NCI-H748 (cell line): ENCODE measurements at regions not wholly inside any gene's neighbourhood (a gene's known extent, or its start where the extent isn't known, plus 50 kb on each side); places are given as distances from the start of the nearest gene placed in this dataset.
A peak's percentile ranks its signal among the peaks of the same experiment; 100 is the strongest.

Source experiments
- DNase-seq: peaks from one replicate; lab custom pipeline; 2025; ENCODE audit not compliant: unreplicated experiment; lab: John Stamatoyannopoulos, UW

DNA sequence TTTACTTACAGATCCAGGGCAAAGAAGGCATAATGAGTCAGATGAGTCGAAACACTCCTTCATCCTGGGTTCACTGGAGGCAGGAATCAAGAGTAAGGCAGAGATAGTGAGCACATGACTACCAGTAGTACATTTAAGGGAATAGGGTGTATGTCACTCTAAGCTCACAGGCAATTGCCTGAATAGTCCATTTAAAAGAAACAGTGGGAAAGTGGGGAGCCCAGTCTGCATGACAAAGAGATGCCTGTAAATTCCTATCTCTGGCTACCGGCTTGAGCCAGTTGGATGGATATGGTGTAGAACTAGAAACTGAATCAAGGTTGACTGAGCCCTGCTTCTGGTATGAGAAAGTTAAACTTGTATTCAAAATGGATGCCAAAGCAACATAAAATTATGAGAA lies 861.5 kb upstream of the ZWINT start:
- DNase-seq: no peak

DNA sequence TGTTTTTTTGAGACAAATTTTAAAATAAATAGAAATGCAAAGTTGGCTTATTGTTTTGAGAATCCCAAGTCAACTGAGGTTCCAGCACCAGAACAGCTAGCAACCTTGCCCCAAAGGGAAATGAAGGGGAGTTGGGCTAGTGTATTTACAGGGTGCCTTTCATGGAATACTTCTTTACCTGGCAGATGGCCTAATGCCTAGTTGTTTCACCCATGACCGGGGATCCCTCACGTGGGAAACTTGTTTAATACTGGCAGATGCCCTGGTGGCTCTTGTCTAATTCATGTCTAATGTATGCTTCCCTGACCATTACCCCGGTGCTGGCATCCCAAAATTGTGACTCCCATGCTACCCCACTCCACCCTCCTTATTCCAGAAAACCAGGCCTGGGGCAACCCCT lies 861.1 kb upstream of the ZWINT start:
- DNase-seq: no peak

DNA sequence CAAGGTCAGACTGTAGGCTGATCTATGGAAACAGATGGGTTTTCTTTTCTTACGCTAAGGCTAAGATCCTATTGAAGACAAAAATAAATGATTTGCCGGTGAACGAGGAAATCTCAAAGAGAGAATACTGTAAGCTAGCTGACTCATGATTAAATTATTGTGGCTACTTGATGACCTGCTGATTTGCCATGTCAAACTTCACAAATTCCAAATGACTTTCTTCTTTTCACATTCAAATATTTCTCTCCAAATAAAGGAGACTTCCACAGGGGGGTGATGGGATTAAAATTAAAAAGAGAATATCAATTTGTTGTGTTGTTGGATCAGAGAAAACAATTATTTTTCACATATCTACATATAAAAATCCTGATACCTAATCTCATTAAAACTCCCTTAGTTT lies 860.6 kb upstream of the ZWINT start:
- DNase-seq: no peak

DNA sequence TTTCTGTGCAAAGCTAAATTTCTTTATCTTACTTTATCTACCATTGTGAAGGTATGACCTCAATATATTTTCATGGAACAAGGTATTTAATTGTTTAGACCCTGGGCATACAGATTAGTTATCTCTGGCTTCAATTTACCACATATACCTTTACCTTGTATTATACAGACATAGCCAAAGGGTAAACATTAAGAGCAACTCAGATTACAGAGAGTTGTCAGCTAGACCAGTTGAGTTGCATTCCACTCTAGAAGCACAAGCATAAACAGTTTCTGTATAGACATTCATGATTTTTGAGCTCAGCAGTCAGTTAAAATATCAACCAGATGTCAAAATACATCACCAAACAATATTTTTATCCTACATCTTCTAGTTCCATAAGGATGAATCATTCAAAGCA lies 857.3 kb upstream of the ZWINT start:
- no peak for DNase-seq

DNA sequence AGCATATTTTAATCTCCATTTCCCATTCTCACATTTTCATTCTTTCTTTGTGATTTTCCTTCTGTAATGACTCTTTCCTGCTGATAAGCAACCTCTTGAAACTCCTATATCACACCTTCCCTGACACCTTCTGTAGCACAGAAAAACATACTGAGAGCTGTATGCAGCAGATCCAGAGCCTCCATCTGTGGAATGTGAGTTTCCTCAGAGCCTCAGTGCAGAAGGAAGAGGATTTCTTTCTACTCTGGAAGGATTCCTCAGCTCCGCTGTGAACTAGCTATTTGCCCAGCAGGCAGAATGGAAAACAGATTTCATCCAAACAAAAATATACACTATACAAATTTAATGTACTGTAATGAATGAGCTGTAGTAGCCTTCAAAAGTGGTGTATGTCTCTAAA lies 841.3 kb upstream of the ZWINT start:
- DNase-seq: no peak

DNA sequence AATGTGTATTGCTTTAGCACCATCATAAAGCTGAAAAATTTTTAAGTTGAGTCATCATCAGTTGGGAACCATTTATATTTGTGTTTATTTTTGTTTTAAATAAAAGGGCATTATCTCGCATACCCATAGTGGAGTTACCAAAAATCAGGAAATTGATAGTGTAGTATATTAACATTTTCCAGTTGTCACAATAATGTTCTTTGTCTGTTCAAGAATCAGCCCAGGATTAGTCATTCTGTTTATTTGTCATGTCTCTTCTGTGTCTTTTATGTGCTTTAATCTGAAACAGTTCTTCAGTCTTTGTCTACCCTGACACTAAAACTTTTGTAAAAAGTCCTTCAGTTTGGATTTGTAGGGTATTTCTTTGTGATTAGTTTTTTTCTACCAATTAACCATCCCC lies 827.8 kb upstream of the ZWINT start:
- DNase-seq: no peak

DNA sequence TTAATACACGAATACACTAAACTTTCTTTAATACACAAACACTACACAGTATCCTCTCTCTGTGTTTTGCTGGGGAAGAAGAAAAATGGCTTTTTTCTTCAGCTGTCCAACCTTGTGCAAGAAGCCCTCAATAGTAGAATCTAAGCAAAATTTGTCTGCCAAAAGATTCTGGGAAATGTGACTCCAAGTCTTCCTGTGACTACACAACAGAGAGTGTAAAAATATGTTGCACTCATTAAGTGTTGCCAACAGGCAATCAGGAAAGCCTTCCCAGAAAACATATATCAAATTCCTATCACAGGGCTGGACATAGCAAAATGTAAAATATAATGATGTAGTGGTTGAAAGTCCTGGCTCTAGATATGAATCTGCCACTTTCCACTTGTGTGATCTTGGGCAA lies 825.1 kb upstream of the ZWINT start:
- DNase-seq: no peak

DNA sequence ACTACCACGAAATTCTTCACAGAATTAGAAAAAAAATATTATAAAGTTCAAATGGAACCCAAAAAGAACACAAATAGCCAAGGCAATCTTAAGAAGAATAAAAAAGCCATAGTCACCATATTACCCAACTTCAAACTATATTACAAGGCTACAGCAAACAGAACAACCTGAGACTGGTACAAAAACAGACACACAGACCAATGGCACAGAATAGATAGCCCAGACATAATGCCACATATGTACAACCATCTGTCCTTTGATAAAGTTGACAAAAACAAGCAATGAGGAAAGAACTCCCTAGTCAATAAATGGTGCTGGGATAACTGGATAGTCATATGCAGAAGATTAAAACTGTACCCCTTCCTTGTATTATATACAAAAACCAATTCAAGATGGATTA lies 808.5 kb upstream of the ZWINT start:
- no peak for DNase-seq

DNA sequence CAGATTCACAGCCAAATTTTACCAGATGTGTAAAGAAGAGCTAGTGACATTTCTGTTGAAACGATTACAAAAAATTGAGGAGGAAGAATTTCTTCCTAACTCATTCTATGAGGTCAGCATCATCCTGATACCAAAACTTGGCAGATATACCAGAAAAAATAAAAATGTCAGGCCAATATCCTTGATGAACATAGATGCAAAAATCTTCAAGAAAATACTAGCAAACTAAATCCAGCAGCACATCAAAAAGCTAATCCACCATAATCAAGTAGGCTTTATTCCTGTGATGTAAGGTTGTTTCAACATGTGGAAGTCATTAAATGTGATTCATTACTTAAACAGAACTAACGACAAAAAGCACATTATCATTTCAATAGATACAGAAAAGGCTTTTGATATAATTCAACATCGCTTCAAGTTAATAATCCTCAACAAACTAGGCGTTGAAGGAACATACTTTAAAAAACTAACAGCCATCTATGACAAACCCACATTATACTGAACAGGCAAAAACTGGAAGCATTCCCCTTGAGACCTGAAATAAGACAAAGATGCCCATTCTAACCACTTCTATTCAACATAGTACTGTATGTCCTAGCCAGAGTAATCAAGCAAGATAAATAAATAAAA lies 807.7 kb upstream of the ZWINT start:
- peak; percentile 1 for DNase-seq

DNA sequence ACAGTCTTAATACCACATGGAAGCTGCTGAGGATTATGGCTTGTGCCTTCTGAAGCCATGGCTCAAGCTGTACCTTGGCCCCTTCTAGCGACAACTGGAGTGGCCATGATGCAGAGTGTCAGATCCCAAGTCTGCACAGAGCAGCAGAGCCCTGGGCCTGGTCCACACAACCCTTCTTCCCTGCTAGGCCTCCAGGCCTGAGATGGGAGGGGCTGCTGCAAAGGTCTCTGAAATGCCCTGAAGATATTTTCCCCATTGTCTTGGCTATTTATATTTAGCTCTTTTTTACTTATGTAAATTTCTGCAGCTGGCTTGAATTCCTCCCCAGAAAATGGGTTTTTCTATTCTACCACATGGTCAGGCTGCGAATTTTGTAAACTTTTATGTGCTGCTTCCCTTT lies 804.6 kb upstream of the ZWINT start:
- DNase-seq: no peak

DNA sequence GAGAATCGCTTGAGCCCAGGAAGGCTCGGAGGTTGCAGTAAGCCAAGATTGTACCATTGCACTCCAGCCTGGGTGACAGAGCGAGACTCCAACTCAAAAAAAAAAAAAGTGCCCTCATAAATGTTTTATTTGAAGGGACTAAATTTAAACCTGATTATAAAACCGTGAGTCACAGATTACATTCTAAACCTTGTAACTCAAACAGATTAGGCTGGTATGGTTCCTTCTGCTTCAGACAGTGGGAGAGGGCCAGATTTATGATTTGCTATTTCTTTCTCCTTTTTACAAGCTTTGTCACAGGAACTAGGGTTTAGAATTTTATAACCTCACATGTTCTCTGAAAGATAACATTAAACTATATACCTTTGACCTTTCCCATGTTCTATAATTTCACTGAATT lies 801.2 kb upstream of the ZWINT start:
- no peak for DNase-seq

DNA sequence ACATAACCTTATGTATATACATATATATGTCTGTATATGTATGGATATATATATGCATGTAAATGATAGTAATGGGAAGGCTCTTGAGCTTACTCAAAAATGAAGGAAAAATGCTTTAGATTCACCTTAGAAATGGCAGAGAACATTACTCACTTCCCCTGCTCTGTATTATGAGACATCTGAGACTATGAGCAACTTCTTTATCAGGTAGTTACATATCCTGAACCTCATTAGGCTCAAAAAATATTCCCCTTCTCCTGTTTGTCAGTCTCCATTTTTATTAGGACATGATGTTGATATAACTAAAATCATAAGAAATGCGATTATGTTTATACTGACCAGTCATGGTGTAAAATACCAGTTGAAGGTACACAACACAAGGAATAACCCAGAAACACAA lies 800.1 kb upstream of the ZWINT start:
- no peak for DNase-seq

DNA sequence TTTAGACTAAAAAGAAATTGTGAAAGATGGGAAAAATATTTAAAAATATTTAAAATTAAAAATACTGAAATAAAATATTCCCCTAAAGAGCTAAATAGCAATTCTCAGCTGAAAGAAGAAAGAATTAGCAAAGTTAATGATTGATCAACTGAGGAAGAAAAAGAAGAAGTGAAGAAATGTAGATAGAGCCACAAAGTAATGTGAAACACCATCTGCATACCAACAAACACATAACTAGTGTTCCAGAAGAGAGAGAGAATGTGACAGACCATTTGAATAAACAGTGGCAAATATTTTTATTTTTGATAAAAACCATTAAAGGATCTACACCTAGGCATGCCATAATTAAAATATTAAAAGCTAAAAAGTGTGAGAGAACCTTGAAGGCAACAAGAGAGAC lies 784.5 kb upstream of the ZWINT start:
- no peak for DNase-seq

DNA sequence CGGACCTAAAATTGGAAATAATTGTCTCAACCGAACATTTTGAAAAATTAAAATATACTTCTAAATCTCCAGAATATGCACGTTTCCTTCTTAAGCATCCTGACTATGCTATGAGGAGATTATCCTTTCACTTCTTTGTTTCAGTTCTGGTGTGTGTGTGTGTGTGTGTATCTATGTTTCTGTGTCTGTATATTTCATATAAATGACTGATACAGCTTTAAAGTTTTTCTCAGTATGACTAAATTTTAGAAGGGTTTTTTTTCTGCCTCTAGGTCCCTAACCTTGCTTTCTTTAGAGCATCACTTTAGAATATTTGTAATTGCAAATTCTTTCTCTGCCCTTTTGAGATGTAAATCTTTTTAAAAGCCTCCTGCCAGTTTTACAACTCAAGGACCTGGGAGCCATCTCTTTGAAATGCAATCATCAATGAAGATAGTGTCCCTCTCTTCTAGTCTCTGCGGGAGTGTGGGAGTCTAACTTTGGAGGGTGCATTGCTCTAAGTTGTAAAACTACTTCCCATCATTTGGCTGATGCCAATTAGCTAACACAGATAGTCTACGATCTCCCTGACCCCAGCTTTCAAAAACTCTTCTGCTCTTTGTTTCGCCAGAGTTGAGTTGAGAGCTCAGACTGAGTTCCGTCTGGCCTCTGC lies 782.0 kb upstream of the ZWINT start:
- no peak for DNase-seq

DNA sequence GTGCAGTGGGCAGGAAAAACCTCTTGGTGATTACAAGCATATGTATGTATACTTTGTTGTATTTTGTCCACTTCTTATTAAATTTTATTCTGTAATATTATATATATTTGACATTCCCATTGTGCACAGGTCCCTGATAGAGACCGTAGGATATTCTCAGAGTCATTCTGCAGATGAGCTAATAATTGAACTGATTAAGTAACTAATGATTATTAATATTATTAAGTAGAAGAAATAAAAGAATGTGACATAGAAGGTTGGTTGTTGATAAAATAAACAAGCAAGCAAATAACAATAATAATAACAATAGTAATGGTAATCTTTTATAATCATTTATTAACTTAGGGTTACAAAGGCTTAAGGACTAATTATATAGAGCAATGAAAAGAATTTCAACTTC lies 780.6 kb upstream of the ZWINT start:
- no peak for DNase-seq

DNA sequence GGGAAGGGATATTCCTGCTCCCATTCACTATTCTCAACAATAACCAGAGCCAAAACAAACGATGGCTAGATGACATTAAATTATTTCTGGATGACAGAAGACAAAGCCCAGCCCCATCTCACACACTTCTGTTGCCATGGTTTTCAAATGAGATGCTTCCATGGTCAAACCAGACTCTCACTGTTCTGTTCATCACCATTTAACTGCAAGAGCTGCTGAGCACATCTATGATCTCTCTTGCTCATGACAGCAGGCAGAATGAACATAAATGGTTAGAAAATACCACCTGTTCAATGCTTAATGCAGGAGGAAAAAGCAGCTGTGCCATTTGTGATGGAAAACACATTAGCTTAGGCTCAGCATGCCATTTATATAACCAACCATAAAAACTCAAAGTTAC lies 758.6 kb upstream of the ZWINT start:
- peak; percentile 40 for DNase-seq

DNA sequence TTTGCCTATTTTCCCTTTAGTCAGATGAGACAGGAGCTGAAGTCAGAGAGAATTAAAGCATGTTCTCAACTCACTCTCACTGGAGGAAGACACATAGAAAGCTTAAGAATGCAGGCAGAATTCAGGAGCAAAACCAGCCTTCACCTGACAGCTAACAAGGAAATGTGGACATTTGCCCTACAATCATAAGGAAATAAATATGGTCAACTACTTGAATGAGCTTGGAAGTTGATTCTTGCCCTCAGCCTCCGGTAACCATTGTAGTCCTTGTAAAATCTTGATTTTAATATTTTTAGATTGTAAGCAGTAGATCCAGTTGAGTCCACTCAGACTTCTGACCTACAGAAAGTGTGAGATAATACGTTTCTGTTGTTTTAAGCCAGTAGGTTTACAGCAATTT lies 752.5 kb upstream of the ZWINT start:
- no peak for DNase-seq

DNA sequence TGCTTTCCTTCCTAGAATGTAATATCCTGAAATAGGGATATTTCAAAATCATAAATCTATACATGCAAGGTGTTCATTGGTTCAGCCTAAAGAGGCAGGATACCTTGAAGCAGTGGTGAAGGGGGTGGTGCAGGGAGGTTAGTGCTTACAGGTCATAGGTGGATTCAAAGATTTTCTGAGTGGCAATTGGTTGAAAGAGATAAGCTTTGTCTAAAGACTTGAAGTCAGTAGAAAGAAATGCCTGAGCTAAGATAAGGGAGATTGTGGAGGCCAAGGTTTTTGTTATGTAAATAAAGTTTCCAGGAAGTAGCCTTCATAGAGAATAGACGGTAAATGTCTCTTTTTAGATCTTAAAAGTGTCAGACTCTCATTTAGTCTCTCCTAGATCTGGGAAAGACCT lies 741.2 kb upstream of the ZWINT start:
- no peak for DNase-seq

DNA sequence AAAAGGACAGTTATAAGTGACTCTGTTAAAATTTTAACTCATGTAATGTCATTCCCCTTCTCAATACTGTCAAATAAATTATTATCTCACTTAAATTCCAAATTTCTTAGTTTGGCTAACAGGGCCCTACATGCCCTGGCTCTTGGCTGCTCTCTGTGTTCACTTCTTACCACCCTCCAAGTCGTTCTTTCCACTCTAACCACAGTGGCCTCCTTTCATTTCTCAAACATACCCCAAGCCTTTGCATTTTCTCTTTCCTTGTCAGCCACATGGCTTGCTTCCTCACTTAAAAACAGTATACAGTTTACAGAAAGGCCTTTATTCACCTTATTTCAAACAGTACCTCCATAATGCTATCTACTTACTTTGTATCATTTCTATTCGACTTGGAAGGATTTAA lies 737.1 kb upstream of the ZWINT start:
- DNase-seq: no peak

DNA sequence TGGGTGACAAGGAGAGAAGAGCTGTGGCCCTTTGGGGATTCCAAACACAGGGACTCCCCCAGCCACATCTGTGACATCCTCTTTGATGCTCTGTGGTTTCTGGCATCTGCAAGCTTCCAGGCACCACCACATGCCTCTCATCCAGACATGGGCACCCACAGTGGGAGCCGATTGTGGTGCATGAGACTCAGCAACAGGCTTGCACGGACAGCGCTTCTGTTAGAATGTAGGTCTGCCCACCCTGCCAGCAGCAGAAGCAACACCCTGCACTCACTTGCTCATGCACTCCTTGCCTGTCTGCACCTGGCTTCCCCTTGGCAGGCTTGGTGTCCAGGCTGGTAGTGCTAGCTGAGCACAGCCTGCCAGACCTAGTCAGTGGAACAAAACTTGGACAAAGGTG lies 735.0 kb upstream of the ZWINT start:
- DNase-seq: no peak

DNA sequence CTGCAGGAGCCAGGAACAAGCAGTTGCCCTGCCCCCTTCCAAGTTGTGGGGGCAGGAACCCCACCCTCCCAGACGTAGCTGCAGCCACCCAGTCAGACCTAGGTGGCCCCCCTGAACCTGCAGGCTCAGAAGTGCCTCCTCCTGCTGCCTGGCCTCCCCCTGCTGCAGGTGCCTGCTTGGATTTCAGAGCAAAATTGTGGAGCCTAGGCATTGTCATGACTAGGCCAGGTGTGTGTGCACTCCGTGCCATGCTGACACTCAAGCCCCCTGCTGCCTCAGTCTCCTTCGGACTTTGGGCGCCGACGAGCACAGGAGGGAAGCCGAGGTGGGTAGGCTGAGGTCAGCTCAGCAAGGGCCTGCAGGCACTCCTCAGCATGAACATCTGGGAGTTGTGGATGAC lies 733.9 kb upstream of the ZWINT start:
- DNase-seq: no peak

DNA sequence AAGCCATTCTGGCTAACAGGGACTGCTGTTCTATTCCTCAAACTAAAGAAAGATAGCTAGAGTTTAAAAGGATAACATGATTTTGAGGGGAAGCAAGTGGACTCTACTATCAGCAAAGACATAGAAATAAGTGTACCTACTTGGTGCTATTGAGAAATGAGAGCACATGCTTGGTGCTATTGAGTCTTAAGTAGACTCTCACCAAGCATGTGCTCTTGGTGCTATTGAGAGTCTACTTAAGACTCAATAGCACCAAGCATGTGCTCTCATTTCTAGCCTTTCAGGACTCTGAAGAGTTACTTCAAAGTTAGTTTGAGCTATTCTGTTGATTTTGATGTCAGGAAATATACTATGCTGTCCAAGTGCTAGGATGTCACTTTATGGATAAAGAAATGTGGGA lies 733.0 kb upstream of the ZWINT start:
- DNase-seq: no peak

DNA sequence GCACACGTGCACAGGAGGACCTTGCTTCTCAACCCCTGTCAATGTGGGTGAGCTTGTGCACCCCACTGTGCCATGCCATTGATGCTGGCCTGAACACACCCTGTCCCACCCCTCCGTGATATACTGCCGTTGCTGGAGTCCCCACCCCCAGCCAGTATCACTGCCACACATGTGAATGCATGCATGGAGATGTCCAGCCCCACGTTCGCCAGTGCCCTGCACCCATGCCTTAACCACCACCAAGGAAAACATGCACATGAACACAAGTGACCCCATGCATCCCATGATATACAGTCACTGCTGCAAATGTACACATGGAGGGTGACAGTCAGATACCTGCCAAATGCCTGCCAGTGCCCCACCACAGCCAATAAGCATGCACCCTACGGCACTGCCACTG lies 692.5 kb upstream of the ZWINT start:
- no peak for DNase-seq
